ENCODE measurements at regions not wholly inside any gene's neighbourhood (a gene's known extent, or its start where the extent isn't known, plus 50 kb on each side); places are given as distances from the start of the nearest gene placed in this dataset.

DNA sequence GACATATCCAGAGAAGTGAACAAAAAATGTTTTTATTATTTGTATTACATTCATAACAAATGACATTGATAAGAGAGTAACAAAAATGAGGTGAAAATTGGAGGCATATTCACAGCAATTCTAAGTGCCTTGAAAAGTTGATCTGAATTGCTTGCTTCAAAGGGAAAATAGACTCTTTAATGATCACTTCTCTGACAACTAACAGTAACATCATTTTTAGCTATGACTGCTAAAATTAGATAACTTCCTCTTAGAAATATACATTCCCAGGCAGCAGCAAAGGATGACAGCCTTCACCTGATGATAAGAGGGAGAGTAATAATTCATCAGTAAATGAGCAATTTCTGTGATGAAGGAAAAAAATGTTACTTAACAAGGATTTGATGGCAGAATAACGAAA is 472.5 kb downstream of the PCDH10 start:
- Histone ChIP-seq H3K27ac (replicated peaks) (no peak overlapping the region), H3K27me3 (ENCODE audit: insufficient read depth, poor library complexity, severe bottlenecking) (no peaks in the 10 kb centered on the region), H3K4me3 (replicated peaks; ENCODE audit: insufficient read depth, low read length) (no peak overlapping the region)
- DNase-seq (ENCODE audit: low read depth in 1 of 2, low spot score in 1 of 2): no peak
- no peak for TF ChIP-seq GABPA (IDR thresholded peaks at IDR 0.05; ENCODE audit: low read depth)

DNA sequence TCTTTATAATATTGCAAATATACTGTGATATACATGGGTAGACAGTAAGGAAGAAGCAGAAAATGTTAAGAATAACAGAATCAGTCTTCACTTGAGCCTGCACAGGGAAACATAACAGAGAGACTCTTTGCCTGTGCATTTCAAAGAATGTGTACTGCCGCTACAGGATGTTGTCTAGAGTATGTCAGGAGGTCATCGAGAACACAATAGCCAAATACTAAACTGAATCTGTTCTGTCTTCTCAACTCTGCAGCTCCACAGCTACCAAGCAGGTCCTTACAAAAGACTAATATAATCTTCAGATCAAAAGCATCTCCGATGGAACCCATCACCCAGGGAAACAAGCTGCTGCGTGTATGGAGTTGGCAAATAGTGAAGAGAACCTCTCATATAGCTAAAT is 471.5 kb downstream of the PCDH10 start:
- TF ChIP-seq, protein P1, sequence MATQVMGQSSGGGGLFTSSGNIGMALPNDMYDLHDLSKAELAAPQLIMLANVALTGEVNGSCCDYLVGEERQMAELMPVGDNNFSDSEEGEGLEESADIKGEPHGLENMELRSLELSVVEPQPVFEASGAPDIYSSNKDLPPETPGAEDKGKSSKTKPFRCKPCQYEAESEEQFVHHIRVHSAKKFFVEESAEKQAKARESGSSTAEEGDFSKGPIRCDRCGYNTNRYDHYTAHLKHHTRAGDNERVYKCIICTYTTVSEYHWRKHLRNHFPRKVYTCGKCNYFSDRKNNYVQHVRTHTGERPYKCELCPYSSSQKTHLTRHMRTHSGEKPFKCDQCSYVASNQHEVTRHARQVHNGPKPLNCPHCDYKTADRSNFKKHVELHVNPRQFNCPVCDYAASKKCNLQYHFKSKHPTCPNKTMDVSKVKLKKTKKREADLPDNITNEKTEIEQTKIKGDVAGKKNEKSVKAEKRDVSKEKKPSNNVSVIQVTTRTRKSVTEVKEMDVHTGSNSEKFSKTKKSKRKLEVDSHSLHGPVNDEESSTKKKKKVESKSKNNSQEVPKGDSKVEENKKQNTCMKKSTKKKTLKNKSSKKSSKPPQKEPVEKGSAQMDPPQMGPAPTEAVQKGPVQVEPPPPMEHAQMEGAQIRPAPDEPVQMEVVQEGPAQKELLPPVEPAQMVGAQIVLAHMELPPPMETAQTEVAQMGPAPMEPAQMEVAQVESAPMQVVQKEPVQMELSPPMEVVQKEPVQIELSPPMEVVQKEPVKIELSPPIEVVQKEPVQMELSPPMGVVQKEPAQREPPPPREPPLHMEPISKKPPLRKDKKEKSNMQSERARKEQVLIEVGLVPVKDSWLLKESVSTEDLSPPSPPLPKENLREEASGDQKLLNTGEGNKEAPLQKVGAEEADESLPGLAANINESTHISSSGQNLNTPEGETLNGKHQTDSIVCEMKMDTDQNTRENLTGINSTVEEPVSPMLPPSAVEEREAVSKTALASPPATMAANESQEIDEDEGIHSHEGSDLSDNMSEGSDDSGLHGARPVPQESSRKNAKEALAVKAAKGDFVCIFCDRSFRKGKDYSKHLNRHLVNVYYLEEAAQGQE (IDR thresholded peaks at IDR 0.05; ENCODE audit: insufficient replicate concordance, low read depth): no peak
- TF ChIP-seq GABPA (IDR thresholded peaks at IDR 0.05; ENCODE audit: low read depth) (no peak), SPI1 (IDR thresholded peaks at IDR 0.05; ENCODE audit: borderline replicate concordance, low read depth) (no peak), POLR2AphosphoS5 (IDR thresholded peaks at IDR 0.05; ENCODE audit: low read depth) (no peak)
- TF ChIP-seq, protein P2, sequence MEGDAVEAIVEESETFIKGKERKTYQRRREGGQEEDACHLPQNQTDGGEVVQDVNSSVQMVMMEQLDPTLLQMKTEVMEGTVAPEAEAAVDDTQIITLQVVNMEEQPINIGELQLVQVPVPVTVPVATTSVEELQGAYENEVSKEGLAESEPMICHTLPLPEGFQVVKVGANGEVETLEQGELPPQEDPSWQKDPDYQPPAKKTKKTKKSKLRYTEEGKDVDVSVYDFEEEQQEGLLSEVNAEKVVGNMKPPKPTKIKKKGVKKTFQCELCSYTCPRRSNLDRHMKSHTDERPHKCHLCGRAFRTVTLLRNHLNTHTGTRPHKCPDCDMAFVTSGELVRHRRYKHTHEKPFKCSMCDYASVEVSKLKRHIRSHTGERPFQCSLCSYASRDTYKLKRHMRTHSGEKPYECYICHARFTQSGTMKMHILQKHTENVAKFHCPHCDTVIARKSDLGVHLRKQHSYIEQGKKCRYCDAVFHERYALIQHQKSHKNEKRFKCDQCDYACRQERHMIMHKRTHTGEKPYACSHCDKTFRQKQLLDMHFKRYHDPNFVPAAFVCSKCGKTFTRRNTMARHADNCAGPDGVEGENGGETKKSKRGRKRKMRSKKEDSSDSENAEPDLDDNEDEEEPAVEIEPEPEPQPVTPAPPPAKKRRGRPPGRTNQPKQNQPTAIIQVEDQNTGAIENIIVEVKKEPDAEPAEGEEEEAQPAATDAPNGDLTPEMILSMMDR (IDR thresholded peaks at IDR 0.05; ENCODE audit: insufficient read depth, low read length): no peak
- Histone ChIP-seq H3K4me3 (replicated peaks; ENCODE audit: insufficient read depth, low read length) (no peak overlapping the region), H3K27me3 (ENCODE audit: insufficient read depth, poor library complexity, severe bottlenecking) (no peaks in the 10 kb centered on the region), H3K27ac (replicated peaks) (no peak overlapping the region)
- no peak for DNase-seq (ENCODE audit: low read depth in 1 of 2, low spot score in 1 of 2)

DNA sequence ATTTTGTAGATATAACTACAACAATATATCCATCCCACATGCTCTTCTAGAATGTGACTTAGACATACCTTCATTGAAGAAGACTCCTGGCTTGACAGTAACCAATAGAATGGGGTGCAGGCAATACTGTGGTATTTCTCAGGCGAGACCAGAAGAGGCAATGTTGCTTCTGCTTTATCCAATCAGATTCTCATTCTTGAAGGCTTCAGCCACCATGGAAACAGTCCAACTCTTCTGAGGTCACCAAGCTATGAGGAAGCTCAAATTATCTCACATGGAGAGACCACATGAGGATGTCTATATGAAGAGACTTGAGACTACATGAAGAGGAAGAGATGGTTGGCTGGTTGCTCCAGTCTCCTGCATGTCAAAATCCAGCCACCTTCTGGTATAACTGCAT is 469.9 kb downstream of the PCDH10 start:
- no peak for TF ChIP-seq SPI1 (IDR thresholded peaks at IDR 0.05; ENCODE audit: borderline replicate concordance, low read depth)
- no peak for TF ChIP-seq POLR2AphosphoS5 (IDR thresholded peaks at IDR 0.05; ENCODE audit: low read depth)
- TF ChIP-seq, protein P2 (IDR thresholded peaks at IDR 0.05; ENCODE audit: insufficient read depth, low read length): no peak
- TF ChIP-seq GABPA (IDR thresholded peaks at IDR 0.05; ENCODE audit: low read depth): no peak
- TF ChIP-seq, protein P1 (IDR thresholded peaks at IDR 0.05; ENCODE audit: insufficient replicate concordance, low read depth): no peak
- Histone ChIP-seq H3K27me3 (ENCODE audit: insufficient read depth, poor library complexity, severe bottlenecking) (no peaks in the 10 kb centered on the region), H3K4me3 (replicated peaks; ENCODE audit: insufficient read depth, low read length) (no peak overlapping the region), H3K27ac (replicated peaks) (no peak overlapping the region)
- DNase-seq (ENCODE audit: low read depth in 1 of 2, low spot score in 1 of 2): peak in 1 of 2 experiments; percentile 7

DNA sequence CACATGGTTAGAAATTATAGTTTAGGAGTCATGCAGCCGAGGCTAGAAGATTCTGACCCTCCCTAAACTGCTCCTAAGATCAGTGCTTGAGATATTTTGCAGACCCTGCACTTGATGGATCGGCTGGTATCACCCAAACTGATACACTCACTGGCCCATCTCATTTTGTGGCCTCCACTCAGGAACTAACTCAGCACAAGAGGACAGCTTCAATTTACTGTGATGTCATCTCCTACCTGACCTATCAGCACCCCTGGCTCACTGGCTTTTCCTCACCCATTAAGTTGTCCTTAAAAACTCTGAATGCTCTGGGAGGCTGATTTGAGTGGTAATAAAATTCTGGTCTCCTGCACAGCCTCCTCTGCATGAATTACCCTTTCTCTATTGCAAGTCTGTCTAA is 450.9 kb downstream of the PCDH10 start:
- no peak for TF ChIP-seq SPI1 (IDR thresholded peaks at IDR 0.05; ENCODE audit: borderline replicate concordance, low read depth)
- TF ChIP-seq, protein P1 (IDR thresholded peaks at IDR 0.05; ENCODE audit: insufficient replicate concordance, low read depth): no peak
- TF ChIP-seq, protein P2 (IDR thresholded peaks at IDR 0.05; ENCODE audit: insufficient read depth, low read length): no peak
- no peak for TF ChIP-seq POLR2AphosphoS5 (IDR thresholded peaks at IDR 0.05; ENCODE audit: low read depth)
- TF ChIP-seq GABPA (IDR thresholded peaks at IDR 0.05; ENCODE audit: low read depth): no peak
- no peak for DNase-seq (ENCODE audit: low read depth in 1 of 2, low spot score in 1 of 2)
- Histone ChIP-seq H3K27ac (replicated peaks) (no peak overlapping the region), H3K4me3 (replicated peaks; ENCODE audit: insufficient read depth, low read length) (no peak overlapping the region), H3K27me3 (ENCODE audit: insufficient read depth, poor library complexity, severe bottlenecking) (no peaks in the 10 kb centered on the region)
